Activated CD4-positive, alpha-beta T cell treated with anti-CD3 and anti-CD28 coated beads, Interleukin-2, amount 50 U/mL, for 24 hours (primary cell): ENCODE measurements at regions not wholly inside any gene's neighbourhood (a gene's known extent, or its start where the extent isn't known, plus 50 kb on each side); places are given as distances from the start of the nearest gene placed in this dataset.
A peak's percentile ranks its signal among the peaks of the same experiment; 100 is the strongest.
"Not testable (repeated sequence)": the region's sequence is repeated elsewhere in the genome, so short reads cannot be mapped to it uniquely, and the experiment has no call there.

ENCODE experiments used
- DNase-seq, 2 donors: peaks; one replicate each; pipeline ENCODE4 v3.0.0-alpha.2; 2020; ENCODE audit warnings: low read depth in 1 of 2, low spot score in 1 of 2

DNA sequence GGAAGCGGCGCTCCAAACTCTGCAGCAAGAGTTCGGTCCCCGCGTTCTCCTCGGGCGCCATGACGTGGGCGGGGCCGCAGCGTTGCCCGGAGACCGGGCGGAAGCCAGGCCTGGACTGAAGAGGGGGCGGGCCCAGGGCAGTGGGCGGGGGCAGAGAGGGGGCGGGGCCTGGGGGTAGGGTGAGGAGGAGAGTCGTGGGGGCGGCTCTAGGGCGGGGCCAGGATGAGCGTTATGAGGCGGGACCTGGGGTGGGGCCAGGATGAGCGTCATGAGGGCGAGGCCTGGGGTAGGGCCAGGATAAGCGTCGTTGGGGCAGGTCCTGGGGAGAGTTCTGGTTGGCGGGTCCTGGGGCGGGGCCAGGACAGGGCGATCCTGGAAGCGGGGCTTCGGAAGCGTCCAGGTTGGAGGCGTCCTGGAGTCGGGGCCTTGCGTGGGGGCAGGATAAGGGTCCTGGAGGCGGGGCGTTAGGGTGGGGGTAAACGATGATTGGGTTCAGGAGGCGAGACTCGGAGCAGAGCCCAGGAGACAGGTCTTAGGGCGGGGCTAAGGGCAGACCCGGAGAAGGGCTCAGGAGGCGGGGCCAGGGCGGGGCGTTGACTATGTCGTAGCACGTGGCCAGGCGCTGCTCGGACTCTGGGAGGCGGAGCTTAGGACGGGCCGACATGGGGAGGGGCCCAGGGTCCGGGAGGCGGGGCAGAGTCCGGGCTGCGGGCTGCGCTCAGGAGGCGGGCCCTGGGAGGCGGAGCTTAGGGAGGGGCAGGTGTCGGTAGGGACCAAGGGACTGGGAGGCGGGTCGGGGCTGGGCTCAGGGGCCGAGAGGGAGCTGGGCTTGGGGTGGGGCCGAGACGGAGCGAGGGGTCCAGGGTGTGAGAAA lies 131.1 kb upstream of the ALDH3B2 start:
- peak; percentile 96 to 98 for DNase-seq

DNA sequence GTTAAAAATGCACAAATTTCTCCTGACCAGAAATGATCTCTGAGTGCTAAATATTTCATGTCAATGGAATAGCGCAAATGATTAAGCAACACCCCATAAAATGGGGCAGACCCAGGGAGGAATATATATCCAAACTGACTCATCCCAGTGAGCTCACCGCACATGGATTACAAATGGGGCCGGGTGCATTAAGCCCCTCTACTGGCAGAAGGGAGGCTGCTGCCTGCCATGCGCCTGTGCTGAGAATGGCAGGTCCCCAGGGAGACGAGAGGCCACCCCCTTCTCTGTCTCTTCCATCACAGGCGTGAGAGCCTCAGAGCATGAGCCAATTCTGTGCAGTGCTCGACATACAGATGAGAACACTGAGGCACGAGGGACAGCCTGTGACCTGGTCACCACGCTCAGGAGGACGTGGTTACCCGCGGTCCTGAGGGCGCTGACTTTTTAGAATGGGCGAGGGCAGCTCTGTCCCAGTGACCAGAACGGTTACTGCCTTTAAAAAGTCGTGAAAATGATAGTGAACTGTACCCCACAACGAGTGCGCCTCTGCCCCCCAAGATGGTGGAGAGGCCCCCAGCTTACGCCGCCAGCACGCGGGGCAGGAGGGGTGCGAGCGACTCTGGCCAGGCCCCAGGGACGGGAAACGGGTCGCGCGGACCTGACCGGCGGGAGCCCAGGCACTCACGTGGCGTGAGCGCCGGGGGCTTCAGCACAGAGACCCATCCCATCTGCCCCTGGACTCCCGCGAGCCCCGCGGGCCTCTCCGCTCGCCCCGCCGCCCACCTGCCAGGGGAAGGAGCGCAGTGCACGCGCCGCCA lies 130.2 kb upstream of the ALDH3B2 start:
- DNase-seq: peak in 1 of 2 donors; percentile 18

DNA sequence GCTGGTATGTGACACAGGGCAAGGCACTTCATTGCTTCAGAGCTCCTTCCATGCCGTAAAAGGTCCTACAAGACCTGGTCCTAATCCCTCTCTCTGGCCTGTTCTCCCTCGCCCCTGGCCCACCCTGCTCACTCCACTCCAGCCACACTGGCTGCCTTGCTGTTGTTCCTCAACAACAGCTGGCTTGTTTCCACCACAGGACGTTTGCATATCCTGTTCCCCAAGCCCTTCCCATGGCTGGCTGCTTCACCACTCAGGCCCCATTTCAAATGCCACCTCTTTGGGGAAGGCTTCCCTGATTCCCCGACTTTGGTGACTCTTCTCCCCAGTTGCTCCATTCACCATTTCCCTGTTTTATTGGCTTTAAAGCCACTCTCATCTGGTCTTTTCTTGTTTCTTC lies 129.1 kb upstream of the ALDH3B2 start:
- not testable (repeated sequence) for DNase-seq

DNA sequence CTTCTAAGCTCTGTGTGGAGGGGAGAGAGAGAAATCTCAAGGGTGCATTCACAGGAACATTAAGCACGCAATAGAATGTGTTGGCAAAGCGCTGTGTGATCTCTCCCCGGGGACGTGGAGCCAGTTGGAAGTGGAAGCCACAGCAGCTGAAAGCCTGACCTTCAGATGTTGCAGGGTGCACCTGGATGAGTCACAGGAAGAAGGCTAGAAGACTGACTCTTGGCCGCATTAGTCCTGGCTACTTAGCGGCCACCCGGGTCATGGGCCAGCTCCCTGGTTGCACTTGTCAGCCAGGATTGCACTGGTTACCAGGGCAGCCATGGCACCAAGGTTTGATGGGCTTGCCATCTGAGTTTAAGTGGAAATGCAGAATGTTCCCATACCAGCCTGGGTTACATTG lies 128.6 kb upstream of the ALDH3B2 start:
- not testable (repeated sequence) for DNase-seq

DNA sequence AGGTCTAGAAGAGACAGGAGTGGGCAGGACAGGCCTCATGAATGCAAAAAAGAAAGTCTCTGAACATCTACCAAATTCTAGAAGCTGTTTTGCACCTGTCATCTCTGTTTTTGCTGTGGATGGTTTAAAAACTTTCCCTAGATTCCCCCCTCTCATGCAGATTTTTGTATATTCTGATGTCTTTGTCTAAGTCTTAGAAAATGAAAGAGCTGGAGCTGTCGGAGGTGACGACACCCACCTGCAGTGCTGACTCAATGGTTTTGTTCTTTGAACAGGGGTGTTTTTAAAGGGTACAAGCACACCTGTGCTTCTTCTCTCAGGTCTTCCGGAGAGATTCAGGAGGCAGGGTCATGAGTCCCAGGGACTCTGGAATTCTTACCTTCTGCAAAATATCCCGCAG lies 128.2 kb upstream of the ALDH3B2 start:
- not testable (repeated sequence) for DNase-seq

DNA sequence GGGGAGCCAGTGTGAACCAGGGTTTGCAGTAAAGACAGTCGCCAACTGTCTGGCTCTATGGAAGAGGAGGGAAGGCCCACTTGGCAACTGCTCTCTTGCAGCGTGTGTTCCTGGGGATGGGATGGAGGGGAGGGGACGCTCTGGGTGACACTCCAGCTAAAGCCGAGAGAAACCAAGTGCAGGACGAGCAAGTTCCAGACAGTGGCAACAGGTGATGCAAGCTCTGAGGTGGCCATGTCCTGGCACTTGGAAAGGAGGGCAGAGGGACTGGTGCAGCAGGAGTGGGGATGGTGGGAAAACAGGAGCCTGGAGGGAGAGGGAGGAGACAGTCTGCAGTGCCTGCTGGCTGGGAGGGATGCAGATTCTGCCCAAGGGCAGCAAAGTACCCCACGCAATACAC lies 127.0 kb upstream of the ALDH3B2 start:
- not testable (repeated sequence) for DNase-seq

DNA sequence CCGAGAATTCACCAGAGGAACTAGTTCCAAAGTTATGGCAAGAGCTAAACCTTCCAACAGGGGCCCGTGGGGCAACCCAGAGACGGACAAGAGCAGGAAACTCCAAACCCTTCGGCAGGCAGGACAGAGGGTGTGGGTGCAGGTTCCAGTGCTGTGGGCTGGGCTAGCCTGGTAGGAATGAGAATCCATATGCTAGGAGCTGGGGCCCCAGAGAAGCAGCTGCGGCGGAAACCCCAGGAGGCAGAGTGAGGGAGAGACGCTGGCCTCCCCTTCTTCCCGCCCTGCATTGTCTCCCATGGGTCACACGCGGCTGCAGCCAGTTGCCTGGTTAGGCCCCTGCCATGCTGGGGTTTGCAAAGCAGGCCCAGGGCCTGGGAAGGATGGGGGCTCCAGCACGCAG lies 126.2 kb upstream of the ALDH3B2 start:
- not testable (repeated sequence) for DNase-seq

DNA sequence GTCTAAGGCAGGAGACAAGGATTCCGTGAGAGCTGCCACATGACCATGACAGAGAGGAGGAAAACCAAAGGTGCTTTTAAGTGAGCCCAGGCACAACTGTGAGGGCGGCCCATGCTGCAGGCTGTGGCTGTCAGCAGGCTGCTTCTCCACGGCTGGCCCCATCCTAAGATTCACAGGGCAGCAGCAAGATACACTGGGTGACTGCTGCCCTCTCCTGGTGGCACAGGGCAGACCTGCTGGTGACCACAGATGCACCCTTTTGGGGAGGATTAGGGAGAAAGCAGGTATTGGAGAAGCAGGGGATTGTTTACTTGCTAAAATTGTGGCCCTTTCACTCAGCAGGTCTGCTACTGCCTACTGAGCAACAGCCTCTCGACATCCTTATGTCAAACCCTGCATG lies 125.4 kb upstream of the ALDH3B2 start:
- DNase-seq: not testable (repeated sequence)

DNA sequence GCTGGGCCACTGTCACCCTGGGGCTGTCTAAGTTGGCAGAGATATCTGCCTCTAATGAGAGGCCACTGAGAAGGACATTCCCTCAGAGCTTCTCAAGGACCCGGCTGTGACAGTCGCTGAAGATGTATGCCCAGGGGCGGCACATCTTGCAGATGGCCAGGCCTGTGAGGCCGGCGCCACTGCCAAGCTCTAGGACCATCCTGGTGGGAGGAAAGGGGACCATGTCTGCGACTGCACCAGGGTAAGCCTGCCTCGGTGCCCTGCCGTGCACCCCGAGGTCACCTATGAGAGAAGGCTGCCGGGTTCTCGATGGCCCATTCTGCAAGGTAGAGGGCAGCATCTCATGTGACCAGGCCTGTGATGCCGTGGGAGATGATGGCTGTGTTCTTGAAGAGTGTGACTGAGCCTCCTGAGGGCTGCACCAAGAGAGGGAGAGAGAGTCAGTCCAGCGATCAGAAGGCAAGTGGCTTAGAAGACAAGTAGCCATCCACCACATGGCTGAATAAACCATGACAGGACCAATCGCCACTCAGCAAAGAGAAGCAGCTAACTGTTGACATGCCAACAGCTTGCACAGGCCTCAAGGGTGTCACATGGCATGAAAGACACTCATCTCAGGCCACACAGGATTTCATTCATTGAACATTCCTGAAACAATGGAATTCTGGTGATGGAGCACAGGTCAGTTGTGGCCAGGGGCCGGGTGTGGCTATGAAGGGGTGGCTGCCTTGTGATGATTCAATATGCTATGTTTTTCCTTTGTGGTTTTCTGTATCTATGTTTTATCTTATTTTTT lies 123.5 kb upstream of the ALDH3B2 start:
- not testable (repeated sequence) for DNase-seq

DNA sequence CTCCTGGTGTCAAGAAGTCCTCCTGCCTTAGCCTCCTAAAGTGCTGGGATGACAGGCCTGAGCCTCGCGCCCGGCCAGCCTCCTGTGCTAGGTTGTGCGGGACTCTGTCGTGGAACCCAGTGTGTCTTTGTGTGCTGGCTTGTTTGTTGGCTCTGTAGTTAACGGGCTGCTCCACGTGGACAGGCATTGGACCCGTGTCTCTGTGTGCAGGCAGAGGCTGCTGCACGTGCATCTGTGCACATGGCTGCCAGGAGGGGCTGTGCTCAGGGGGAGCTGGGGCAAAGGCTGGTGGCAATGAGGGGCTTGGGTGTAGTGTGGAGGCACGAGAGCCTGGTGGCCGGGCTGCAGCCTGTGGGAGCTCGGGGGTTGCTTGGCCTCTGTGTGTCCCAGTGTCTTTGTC lies 121.3 kb upstream of the ALDH3B2 start:
- no peak for DNase-seq

DNA sequence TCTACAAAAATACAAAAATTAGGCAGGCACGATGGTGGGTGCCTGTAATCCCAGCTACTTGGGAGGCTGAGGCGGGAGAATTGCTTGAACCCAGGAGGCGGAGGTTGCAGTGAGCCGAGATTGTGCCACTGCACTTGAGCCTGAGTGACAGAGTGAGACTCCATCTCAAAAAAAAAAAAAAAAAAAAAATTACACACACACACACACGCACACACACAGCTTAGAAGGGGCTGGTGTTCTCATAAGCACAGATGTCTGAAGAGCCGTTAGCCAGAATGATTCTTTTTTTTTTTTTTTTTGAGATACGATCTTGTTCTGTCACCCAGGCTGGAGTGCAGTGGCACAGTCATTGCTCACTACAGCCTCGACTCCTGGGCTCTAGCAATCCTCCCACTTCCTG lies 119.3 kb upstream of the ALDH3B2 start:
- DNase-seq: not testable (repeated sequence)

DNA sequence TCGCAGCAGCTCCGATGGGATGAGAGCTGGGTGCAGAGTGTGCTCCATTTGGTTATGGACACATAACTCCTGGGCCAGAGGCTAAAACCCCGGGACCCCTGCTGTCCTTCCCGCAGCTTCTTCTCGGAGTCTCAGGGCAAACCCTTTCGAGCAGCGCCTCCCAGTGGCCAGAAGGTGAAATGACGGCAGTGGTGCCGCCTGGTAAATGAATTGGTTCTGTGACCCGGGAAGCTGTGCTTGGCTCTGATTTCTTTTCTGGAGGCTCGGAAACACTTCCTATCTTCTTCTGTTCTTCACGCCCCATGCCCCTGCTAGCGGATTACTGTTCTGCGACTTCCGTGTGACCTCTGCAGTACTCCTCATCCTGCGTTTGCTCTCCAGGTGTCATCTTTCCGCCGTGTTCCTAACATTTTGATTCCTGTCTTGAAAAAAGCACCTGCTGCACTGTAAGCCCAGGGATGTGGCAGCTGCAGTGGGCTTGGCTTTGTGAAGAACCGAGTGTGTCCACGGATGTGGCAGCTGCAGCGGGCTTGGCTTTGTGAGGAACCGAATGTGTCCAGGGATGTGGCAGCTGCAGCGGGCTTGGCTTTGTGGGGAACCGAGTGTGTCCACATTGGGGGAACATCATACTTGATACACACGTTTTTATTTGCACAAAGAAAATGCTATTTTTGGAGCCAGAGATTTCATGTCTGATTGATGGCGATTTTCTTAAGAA lies 118.0 kb upstream of the ALDH3B2 start:
- peak; percentile 21 to 33 for DNase-seq

DNA sequence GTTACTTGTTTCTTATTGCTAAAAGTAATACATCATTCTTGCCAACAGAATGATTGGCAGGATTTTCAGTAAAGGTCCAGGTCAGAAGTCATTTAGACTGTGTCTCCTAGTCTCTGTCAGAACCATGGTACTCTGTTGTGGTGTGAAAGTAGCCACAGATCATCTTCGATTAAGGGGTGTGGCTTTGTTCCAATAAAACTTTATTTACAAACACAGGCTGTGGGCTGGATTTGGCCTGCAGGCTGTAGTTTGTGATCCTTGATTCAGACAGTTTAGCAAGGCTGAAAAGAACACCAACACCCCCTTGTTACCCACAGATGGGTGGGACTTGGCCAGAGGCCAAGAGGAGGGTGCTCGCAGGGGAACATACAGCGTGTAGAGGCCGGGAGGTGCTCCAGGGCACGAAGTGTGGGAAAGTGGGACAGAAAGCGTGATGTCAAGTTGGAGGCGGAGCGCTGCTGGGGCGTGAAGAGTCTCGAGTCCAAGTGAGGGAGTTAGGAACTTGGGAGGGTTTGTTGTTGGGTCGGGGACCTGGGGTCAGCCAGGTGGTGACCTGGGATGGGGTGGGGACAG lies 117.3 kb upstream of the ALDH3B2 start:
- not testable (repeated sequence) for DNase-seq

DNA sequence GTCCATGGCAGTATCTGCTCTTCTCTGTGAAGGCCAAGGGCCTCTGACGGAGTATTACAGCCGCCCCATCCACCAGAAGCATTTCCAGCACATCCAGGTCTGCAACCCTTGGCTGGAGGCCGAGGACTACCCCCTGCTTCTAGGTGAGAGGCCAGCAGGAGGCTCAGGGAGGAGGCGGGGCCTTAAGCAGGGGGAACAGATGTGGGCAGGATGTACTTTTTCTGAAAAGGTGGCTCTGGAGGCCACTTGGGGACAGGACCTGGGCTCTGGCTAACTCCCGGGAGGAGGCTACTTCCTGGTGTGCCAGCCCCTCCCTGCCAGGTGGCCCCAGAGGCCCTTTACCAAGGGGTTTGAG lies 113.9 kb upstream of the ALDH3B2 start:
- not testable (repeated sequence) for DNase-seq

DNA sequence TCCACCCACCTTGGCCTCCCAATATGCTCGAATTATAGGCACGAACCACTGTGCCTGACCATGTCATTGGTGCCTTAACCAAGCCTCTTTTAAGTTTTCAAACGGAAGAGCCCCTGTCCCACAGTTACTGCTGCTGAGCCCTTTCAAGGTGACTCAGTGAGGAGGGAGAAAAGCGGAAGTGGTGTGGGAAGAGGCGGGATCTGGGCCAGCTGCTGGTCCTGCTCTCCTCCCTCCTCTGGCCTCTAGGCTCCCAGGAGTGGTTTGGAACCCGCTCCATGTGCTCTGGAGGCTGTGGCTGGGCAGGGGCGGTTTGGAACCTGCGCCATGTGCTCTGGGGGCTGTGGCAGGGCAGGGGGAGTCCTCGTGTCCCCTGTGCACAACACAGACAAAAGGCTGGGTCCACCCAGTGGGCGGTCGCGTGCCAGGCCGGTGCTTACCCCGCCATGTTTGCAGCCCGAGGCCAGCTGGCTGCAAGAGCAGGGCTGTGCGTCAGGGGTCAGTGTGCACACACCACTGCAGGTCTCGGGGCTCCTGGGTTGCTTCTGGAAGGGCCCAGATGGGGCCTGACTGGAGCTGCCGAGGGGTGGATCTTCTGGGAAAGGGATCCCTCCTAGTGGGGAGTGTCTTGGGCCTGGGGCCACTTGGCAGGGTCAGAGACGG lies 113.4 kb upstream of the ALDH3B2 start:
- DNase-seq: not testable (repeated sequence)

DNA sequence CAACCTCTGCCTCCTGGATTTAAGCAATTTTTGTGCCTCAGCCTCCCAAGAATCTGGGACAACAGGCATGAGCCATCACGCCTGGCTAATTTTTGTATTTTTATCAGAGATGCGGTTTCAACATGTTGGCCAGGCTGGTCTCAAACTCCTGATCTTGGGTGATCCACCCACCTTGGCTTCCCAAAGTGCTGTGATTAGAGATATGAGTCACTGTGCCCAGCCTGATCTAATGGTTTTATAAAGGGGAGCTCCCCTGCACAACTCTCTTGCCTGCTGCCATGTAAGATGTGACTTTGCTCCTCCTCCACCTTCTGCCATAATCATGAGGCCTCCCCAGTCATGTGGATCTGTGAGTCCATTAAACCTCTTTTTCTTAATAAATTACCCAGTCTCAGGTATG lies 107.5 kb upstream of the ALDH3B2 start:
- DNase-seq: not testable (repeated sequence)

DNA sequence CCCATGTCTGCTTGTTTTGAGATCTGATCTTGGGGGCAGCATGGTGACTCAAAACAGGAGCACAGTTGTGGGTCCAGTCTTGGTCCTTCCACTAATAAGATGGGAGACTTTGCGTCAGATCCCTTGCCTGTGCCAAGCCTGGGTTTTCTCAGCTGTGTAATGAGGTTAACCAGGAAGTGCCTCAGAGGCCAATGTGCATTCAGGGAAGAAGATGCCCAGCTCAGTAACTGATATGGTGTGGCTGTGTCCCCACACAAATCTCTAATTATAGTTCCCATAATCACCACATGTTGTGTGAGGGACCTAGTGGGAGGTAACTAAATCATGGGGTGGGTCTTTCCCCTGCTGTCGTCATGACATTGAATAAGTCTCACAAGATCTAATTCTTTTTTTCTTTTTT lies 107.1 kb upstream of the ALDH3B2 start:
- DNase-seq: not testable (repeated sequence)

DNA sequence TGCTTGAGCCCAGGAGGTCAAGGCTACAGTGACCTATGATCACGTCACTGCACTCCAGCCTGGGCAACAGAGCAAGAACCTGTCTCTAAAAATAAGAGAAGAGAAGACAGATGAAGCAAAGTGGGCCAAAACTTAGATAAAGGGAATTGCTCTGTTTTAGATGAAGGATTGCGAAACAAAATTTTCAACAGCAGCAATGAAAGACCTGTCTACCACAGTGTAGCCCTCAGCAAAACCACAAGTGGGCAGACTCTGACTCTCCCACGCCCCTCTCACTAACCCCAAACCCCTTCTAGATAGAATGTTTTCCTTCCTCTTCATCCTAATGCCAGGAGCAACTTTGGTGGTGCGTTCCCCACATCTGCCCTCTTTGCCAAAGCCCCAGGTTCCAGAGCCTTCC lies 105.6 kb upstream of the ALDH3B2 start:
- no peak for DNase-seq

DNA sequence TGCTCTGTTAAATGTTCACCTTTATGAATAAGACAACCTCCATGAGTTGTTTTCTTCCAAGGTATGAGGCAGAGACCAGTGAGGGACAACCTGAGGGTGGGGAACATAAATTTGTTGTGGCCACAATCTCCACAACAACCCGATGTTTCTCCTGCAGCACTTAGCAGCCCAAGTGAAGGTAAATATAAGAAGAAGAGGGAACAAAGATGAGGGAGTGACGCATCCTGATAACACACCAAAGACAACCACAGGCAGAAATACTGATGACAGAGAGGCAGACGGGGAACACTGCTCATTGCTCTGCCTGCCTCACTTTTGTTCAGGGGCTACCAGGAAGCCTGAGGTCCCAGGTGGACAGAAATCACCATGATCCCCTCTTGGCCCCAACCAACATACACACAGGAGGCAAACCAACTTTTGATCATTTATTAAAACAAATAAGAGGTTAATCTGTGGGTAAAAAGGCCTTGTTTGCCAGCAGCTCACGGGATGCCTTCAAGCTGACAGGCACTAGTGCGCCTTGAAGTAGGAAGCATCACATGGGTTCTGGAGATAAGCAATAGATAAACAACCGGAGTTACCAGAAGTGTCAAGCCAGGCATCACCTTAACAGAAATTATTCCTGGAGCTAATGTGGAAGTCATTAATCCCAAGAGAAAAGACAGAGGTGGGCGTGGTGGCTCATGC lies 104.9 kb upstream of the ALDH3B2 start:
- not testable (repeated sequence) for DNase-seq
